Upper lobe of left lung (tissue), 4 donors: ENCODE measurements at regions not wholly inside any gene's neighbourhood (a gene's known extent, or its start where the extent isn't known, plus 50 kb on each side); places are given as distances from the start of the nearest gene placed in this dataset.

Experiments
- EP300 ChIP-seq, 4 donors: sonication (generic); formaldehyde crosslinking; IDR thresholded peaks; one replicate each; pipeline ENCODE4 v1.5.1; 2017; ENCODE audit warnings: antibody characterized with exemption in 4 of 4, control low read depth in 2 of 4
- POLR2A ChIP-seq, 4 donors: fragments of 450-650 bp; IDR thresholded peaks; one replicate each; pipeline ENCODE4 v1.5.1; 2016 to 2017; ENCODE audit warnings: antibody characterized with exemption in 4 of 4, mild to moderate bottlenecking in 2 of 4
- POLR2AphosphoS5 ChIP-seq, 2 donors: sonication (generic); formaldehyde crosslinking; IDR thresholded peaks; one replicate each; pipeline ENCODE4 v1.5.1; 2017; ENCODE audit warnings: antibody characterized with exemption in 2 of 2
- TF ChIP-seq, protein P1 (sequence below), 6 experiments: fragments of 450-650 bp in 4 of 6; fragments of 200-600 bp in 2 of 6; sonication (generic) in 2 of 6; IDR thresholded peaks; one replicate each; pipeline ENCODE4 v1.5.1; 2016 to 2019; ENCODE audit warnings: antibody characterized with exemption in 6 of 6

DNA sequence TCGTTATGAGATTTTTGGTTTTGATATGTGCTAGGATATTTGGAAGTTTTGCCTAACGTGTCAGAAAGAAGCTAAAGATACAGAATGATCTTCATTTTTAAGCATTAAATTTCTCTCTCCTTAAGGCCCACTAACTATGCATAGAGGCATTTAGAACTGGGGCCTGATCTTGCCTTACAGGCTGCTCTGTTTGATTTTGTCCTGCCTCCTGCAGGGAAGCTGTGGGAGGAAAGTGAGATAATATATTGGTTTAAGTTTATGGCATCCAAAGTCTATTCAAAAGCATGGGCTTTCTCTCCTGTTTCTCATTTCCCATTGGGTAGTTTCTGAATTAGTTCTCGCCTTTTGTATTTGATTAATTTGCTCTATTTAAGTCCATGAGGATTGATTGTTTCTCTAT lies 250.3 kb upstream of the FBXO33 start:
- TF ChIP-seq, protein P1, sequence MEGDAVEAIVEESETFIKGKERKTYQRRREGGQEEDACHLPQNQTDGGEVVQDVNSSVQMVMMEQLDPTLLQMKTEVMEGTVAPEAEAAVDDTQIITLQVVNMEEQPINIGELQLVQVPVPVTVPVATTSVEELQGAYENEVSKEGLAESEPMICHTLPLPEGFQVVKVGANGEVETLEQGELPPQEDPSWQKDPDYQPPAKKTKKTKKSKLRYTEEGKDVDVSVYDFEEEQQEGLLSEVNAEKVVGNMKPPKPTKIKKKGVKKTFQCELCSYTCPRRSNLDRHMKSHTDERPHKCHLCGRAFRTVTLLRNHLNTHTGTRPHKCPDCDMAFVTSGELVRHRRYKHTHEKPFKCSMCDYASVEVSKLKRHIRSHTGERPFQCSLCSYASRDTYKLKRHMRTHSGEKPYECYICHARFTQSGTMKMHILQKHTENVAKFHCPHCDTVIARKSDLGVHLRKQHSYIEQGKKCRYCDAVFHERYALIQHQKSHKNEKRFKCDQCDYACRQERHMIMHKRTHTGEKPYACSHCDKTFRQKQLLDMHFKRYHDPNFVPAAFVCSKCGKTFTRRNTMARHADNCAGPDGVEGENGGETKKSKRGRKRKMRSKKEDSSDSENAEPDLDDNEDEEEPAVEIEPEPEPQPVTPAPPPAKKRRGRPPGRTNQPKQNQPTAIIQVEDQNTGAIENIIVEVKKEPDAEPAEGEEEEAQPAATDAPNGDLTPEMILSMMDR (IDR thresholded peaks at IDR 0.05) = no peak
- TF ChIP-seq EP300 (IDR thresholded peaks at IDR 0.05) (no peak), POLR2A (IDR thresholded peaks at IDR 0.05) (no peak), POLR2AphosphoS5 (IDR thresholded peaks at IDR 0.05) (no peak)
